Stimulated activated naive CD8-positive, alpha-beta T cell treated with anti-CD3 and anti-CD28 coated beads, Interleukin-15, amount 100 ng/mL, for 72 hours (primary cell): ENCODE measurements at regions not wholly inside any gene's neighbourhood (a gene's known extent, or its start where the extent isn't known, plus 50 kb on each side); places are given as distances from the start of the nearest gene placed in this dataset.
"Not testable (repeated sequence)": the region's sequence is repeated elsewhere in the genome, so short reads cannot be mapped to it uniquely, and the experiment has no call there.

Source experiments
- ATAC-seq: fragments of 150-1000 bp; cut with Tn5 transposase; 2 replicates; pipeline ENCODE4 v1.10.0; 2021; ENCODE audit warnings: mild to moderate bottlenecking, moderate library complexity
- DNase-seq, 2 donors: peaks; one replicate each; pipeline ENCODE4 v3.0.0; 2021 to 2022
- H3K27ac Mint-ChIP-seq, 2 donors: one replicate each; pipeline ENCODE4 v1.8.0; 2022; ENCODE audit warnings: mild to moderate bottlenecking in 2 of 2, mixed read lengths in 2 of 2, moderate library complexity in 2 of 2
- H3K27me3 Mint-ChIP-seq: one replicate; pipeline ENCODE4 v1.8.0; 2022; ENCODE audit warnings: mixed read lengths
- H3K4me1 Mint-ChIP-seq: one replicate; pipeline ENCODE4 v1.8.0; 2022; ENCODE audit warnings: mild to moderate bottlenecking, mixed read lengths
- H3K4me3 Mint-ChIP-seq, 2 donors: one replicate each; pipeline ENCODE4 v1.8.0; 2022; ENCODE audit warnings: mild to moderate bottlenecking in 2 of 2, mixed read lengths in 2 of 2, moderate library complexity in 1 of 2
- H3K9me3 Mint-ChIP-seq, 2 donors: one replicate each; pipeline ENCODE4 v1.8.0; 2022; ENCODE audit warnings: mixed read lengths in 2 of 2

- Mint-ChIP-seq H3K27me3 (no peaks in the 10 kb centered on the region), H3K4me3 (no peak overlapping the region), H3K27ac (no peak overlapping the region), H3K9me3 (peaks cover 20 to 24% of the 10 kb centered on the region in 2 donors), H3K4me1 (no peaks in the 10 kb centered on the region)
- ATAC-seq (no peak), DNase-seq (no peak)
These were observed 911.5 kb upstream of the SOX11 start for GRCh38 chr2:4780679-4781078.

- no peaks in the 10 kb centered on the region for H3K27me3 Mint-ChIP-seq
- no peaks in the 10 kb centered on the region for H3K4me1 Mint-ChIP-seq
- H3K4me3 Mint-ChIP-seq, result no peak overlapping the region
- ATAC-seq, result no peak
- no peak for DNase-seq
- no peak overlapping the region for H3K27ac Mint-ChIP-seq
- peaks cover 16 to 34% of the 10 kb centered on the region in 2 donors for H3K9me3 Mint-ChIP-seq
These were observed 909.5 kb upstream of the SOX11 start for GRCh38 chr2:4782647-4783046.

- Mint-ChIP-seq H3K9me3 (peaks cover 12 to 42% of the 10 kb centered on the region in 2 donors), H3K27me3 (no peaks in the 10 kb centered on the region), H3K27ac (no peak overlapping the region), H3K4me1 (no peaks in the 10 kb centered on the region), H3K4me3 (no peak overlapping the region)
- ATAC-seq (no peak), DNase-seq (no peak)
These were observed 900.7 kb upstream of the SOX11 start for GRCh38 chr2:4791488-4791887.

GRCh38 chr2:4792126-4792525 lies 900.1 kb upstream of the SOX11 start:
- H3K4me1 Mint-ChIP-seq, result no peaks in the 10 kb centered on the region
- DNase-seq (no peak), ATAC-seq (no peak)
- H3K27me3 Mint-ChIP-seq, result no peaks in the 10 kb centered on the region
- peaks cover 12 to 41% of the 10 kb centered on the region in 2 donors for H3K9me3 Mint-ChIP-seq
- H3K4me3 Mint-ChIP-seq, result no peak overlapping the region
- H3K27ac Mint-ChIP-seq, result no peak overlapping the region

- H3K4me1 Mint-ChIP-seq, result no peaks in the 10 kb centered on the region
- H3K27ac Mint-ChIP-seq, result no peak overlapping the region
- no peak for ATAC-seq
These were observed 888.8 kb upstream of the SOX11 start for GRCh38 chr2:4803396-4803795.

GRCh38 chr2:4814137-4814536 lies 878.0 kb upstream of the SOX11 start:
- peaks cover 10 to 47% of the 10 kb centered on the region in 2 donors for H3K9me3 Mint-ChIP-seq
- not testable (repeated sequence) for H3K4me3 Mint-ChIP-seq, DNase-seq, ATAC-seq, H3K27me3 Mint-ChIP-seq, H3K4me1 Mint-ChIP-seq, H3K27ac Mint-ChIP-seq

More at GRCh38 chr2:4803396-4803795, 888.8 kb upstream of the SOX11 start:
- Mint-ChIP-seq H3K9me3 (peaks cover under 1 to 14% of the 10 kb centered on the region in 2 donors), H3K27me3 (no peaks in the 10 kb centered on the region), H3K4me3 (no peak overlapping the region)
- no peak for DNase-seq

GRCh38 chr2:4827836-4828235 lies 864.3 kb upstream of the SOX11 start:
- no peak overlapping the region for H3K4me3 Mint-ChIP-seq
- DNase-seq (no peak), ATAC-seq (no peak)
- H3K27me3 Mint-ChIP-seq, result no peaks in the 10 kb centered on the region
- no peaks in the 10 kb centered on the region for H3K4me1 Mint-ChIP-seq
- no peaks in the 10 kb centered on the region for H3K9me3 Mint-ChIP-seq
- no peak overlapping the region for H3K27ac Mint-ChIP-seq

- Mint-ChIP-seq H3K27me3 (no peaks in the 10 kb centered on the region), H3K9me3 (no peaks in the 10 kb centered on the region), H3K4me1 (no peaks in the 10 kb centered on the region), H3K27ac (no peak overlapping the region), H3K4me3 (no peak overlapping the region)
- ATAC-seq (no peak), DNase-seq (no peak)
These were observed 863.4 kb upstream of the SOX11 start for GRCh38 chr2:4828682-4829374.

- Mint-ChIP-seq H3K4me3 (no peak overlapping the region), H3K27ac (no peak overlapping the region), H3K9me3 (no peaks in the 10 kb centered on the region), H3K4me1 (no peaks in the 10 kb centered on the region), H3K27me3 (no peaks in the 10 kb centered on the region)
- ATAC-seq (no peak), DNase-seq (no peak)
These were observed 860.4 kb upstream of the SOX11 start for GRCh38 chr2:4831751-4832150.

GRCh38 chr2:4832642-4833041 lies 859.5 kb upstream of the SOX11 start:
- H3K4me1 Mint-ChIP-seq, result no peaks in the 10 kb centered on the region
- no peaks in the 10 kb centered on the region for H3K27me3 Mint-ChIP-seq
- DNase-seq (no peak), ATAC-seq (no peak)
- no peak overlapping the region for H3K4me3 Mint-ChIP-seq
- no peak overlapping the region for H3K27ac Mint-ChIP-seq
- H3K9me3 Mint-ChIP-seq, result peaks cover 4 to 8% of the 10 kb centered on the region in 2 donors

- Mint-ChIP-seq H3K27ac (no peak overlapping the region), H3K4me1 (no peaks in the 10 kb centered on the region), H3K9me3 (peaks cover 11 to 29% of the 10 kb centered on the region in 2 donors), H3K27me3 (no peaks in the 10 kb centered on the region), H3K4me3 (no peak overlapping the region)
- DNase-seq (no peak), ATAC-seq (no peak)
These were observed 853.6 kb upstream of the SOX11 start for GRCh38 chr2:4838626-4839025.

GRCh38 chr2:4840791-4841190 lies 851.4 kb upstream of the SOX11 start:
- H3K9me3 Mint-ChIP-seq, result peaks cover 12 to 38% of the 10 kb centered on the region in 2 donors
- no peak overlapping the region for H3K4me3 Mint-ChIP-seq
- ATAC-seq (no peak), DNase-seq (no peak)
- no peak overlapping the region for H3K27ac Mint-ChIP-seq
- no peaks in the 10 kb centered on the region for H3K4me1 Mint-ChIP-seq
- no peaks in the 10 kb centered on the region for H3K27me3 Mint-ChIP-seq

- no peaks in the 10 kb centered on the region for H3K4me1 Mint-ChIP-seq
- no peak overlapping the region for H3K27ac Mint-ChIP-seq
- no peaks in the 10 kb centered on the region for H3K27me3 Mint-ChIP-seq
- ATAC-seq (no peak), DNase-seq (no peak)
- H3K9me3 Mint-ChIP-seq, result peaks cover 15 to 18% of the 10 kb centered on the region in 2 donors
- no peak overlapping the region for H3K4me3 Mint-ChIP-seq
These were observed 847.3 kb upstream of the SOX11 start for GRCh38 chr2:4844881-4845280.

GRCh38 chr2:4862031-4862430 lies 830.2 kb upstream of the SOX11 start:
- Mint-ChIP-seq H3K4me3 (no peak overlapping the region), H3K27me3 (no peaks in the 10 kb centered on the region), H3K4me1 (no peaks in the 10 kb centered on the region), H3K27ac (no peak overlapping the region), H3K9me3 (peaks cover 5 to 13% of the 10 kb centered on the region in 2 donors)
- DNase-seq (no peak), ATAC-seq (no peak)

GRCh38 chr2:4866198-4866597 lies 826.0 kb upstream of the SOX11 start:
- DNase-seq, result no peak
- Mint-ChIP-seq H3K27ac (no peak overlapping the region), H3K9me3 (peaks cover 0 to 7% of the 10 kb centered on the region in 2 donors), H3K4me1 (no peaks in the 10 kb centered on the region), H3K27me3 (no peaks in the 10 kb centered on the region), H3K4me3 (no peak overlapping the region)
- ATAC-seq, result no peak

GRCh38 chr2:4868466-4868865 lies 823.7 kb upstream of the SOX11 start:
- peaks cover 0 to 7% of the 10 kb centered on the region in 2 donors for H3K9me3 Mint-ChIP-seq
- H3K4me1 Mint-ChIP-seq, result no peaks in the 10 kb centered on the region
- no peak overlapping the region for H3K4me3 Mint-ChIP-seq
- DNase-seq, result no peak
- no peaks in the 10 kb centered on the region for H3K27me3 Mint-ChIP-seq
- ATAC-seq, result no peak
- no peak overlapping the region for H3K27ac Mint-ChIP-seq

- H3K27me3 Mint-ChIP-seq, result no peaks in the 10 kb centered on the region
- no peaks in the 10 kb centered on the region for H3K4me1 Mint-ChIP-seq
- DNase-seq (no peak), ATAC-seq (no peak)
- H3K9me3 Mint-ChIP-seq, result peaks cover 0 to 7% of the 10 kb centered on the region in 2 donors
- no peak overlapping the region for H3K27ac Mint-ChIP-seq
- H3K4me3 Mint-ChIP-seq, result no peak overlapping the region
These were observed 823.0 kb upstream of the SOX11 start for GRCh38 chr2:4869154-4869553.
